HepG2 (cell line): ENCODE measurements at regions not wholly inside any gene's neighbourhood (a gene's known extent, or its start where the extent isn't known, plus 50 kb on each side); places are given as distances from the start of the nearest gene placed in this dataset.

Experiments
- ZFP36 ChIP-seq: fragments of 150-350 bp; IDR thresholded peaks from 2 replicates; pipeline ENCODE4 v1.6.1; 2018; ENCODE audit warnings: borderline replicate concordance, low read length, low read depth; ENCODE audit not compliant: partially characterized antibody
- ZNF496 ChIP-seq: sonication (generic); formaldehyde crosslinking; IDR thresholded peaks from 2 replicates; pipeline ENCODE4 v1.8.1; 2023; ENCODE audit warnings: mild to moderate bottlenecking, moderate library complexity, missing genetic modification reagents; ENCODE audit not compliant: insufficient replicate concordance
- TF ChIP-seq, protein P1 (sequence below): sonication (generic); formaldehyde crosslinking; IDR thresholded peaks from 2 replicates; pipeline ENCODE4 v1.4.0; 2020; ENCODE audit warnings: missing genetic modification reagents

DNA sequence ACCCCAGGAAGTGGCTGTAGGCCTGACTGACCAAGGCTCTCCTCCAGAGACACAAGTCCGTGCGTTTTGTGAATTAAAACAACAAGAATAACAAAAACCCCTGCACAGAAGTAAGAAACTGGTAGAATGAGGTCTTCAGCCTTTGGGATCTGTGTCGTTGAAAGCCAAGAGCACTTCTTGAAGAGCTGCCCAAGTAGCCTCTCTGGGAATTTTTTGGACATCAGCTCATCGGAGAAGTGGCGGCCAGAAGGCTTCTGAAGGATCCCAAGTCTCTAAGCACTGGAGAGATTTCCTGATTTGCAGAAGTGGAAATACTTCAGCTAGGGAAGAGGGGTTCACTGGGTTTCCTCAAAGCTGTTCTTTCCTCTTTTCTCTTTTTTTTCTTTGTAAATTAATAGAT, 100.4 kb upstream of the ZNF536 start:
- no peak for TF ChIP-seq ZNF496 (CRISPR knock-in tag)
- TF ChIP-seq, protein P1, sequence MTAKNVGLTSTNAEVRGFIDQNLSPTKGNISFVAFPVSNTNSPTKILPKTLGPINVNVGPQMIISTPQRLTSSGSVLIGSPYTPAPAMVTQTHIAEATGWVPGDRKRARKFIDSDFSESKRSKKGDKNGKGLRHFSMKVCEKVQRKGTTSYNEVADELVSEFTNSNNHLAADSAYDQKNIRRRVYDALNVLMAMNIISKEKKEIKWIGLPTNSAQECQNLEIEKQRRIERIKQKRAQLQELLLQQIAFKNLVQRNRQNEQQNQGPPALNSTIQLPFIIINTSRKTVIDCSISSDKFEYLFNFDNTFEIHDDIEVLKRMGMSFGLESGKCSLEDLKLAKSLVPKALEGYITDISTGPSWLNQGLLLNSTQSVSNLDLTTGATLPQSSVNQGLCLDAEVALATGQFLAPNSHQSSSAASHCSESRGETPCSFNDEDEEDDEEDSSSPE (CRISPR knock-in tag): no peak
- TF ChIP-seq ZFP36: no peak
